Activated naive CD8-positive, alpha-beta T cell treated with anti-CD3 and anti-CD28 coated beads, Interleukin-2, amount 10 ng/mL, durations not matched to agents 7 days and 5 days (primary cell): ENCODE measurements at regions not wholly inside any gene's neighbourhood (a gene's known extent, or its start where the extent isn't known, plus 50 kb on each side); places are given as distances from the start of the nearest gene placed in this dataset.
A peak's percentile ranks its signal among the peaks of the same experiment; 100 is the strongest.
"Not testable (repeated sequence)": the region's sequence is repeated elsewhere in the genome, so short reads cannot be mapped to it uniquely, and the experiment has no call there.

ENCODE experiments used
- ATAC-seq: fragments of 150-1000 bp; cut with Tn5 transposase; one replicate; pipeline ENCODE4 v1.10.0; 2021; ENCODE audit warnings: low read depth, moderate library complexity
- POLR2A ChIA-PET: fragments of 350-600 bp; sonication (Branson Sonifier 250); formaldehyde crosslinking; loops from one replicate; lab custom pipeline; 2021; ENCODE audit warnings: antibody characterized with exemption; lab: Charles Lee
- DNase-seq: peaks from one replicate; pipeline ENCODE4 v3.0.0; 2021
- H3K27ac Mint-ChIP-seq: one replicate; pipeline ENCODE4 v1.8.0; 2022; ENCODE audit warnings: mild to moderate bottlenecking, mixed read lengths
- H3K27me3 Mint-ChIP-seq: one replicate; pipeline ENCODE4 v1.8.0; 2022; ENCODE audit warnings: mild to moderate bottlenecking, moderate library complexity, mixed read lengths
- H3K36me3 Mint-ChIP-seq: one replicate; pipeline ENCODE4 v1.8.0; 2021; ENCODE audit warnings: mild to moderate bottlenecking, mixed read lengths
- H3K4me1 Mint-ChIP-seq: one replicate; pipeline ENCODE4 v1.8.0; 2021; ENCODE audit warnings: mixed read lengths
- H3K4me3 Mint-ChIP-seq: one replicate; pipeline ENCODE4 v1.8.0; 2022; ENCODE audit warnings: mild to moderate bottlenecking, moderate library complexity, mixed read lengths
- H3K9me3 Mint-ChIP-seq: one replicate; pipeline ENCODE4 v1.8.0; 2021; ENCODE audit warnings: mixed read lengths

DNA sequence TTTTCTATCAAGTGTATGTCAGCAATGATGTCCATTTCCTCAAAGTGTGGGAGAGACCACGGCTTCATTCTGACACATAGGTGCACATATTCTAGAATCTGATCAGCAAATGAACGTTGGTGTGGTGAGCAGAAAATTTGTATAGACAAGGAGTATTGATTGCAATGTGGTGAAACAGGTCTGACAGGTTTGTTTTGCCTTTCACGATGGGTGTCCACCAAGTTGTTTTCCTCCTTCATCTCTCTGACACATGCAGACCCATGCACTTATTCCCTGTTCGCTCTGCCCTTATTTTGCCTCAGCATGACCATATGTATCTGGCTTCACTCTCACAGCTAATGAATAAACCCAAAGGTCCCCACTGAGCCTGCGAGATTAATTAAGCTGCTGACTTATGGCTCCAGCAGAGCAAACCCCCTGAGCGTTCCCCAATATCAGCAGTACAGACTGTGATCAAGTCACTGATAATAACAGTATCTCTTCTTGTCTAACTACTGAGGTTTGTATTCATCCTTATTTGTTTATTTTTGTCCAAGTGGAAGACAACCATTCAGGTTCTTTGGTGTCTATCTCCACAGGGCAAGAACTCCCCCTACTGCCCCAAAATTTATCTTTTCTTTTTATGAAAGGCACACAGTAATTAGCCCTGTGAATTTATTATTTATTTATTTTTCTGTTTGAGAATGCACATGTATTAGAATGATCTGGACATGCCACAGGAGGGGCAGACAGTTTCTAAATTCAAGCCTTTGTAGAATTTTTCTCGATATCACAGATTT lies 178.3 kb upstream of the HSFY2 start:
- no peaks in the 10 kb centered on the region for H3K27me3 Mint-ChIP-seq
- no peak overlapping the region for H3K4me3 Mint-ChIP-seq
- POLR2A ChIA-PET, result no interaction called here
- no peaks in the 10 kb centered on the region for H3K4me1 Mint-ChIP-seq
- DNase-seq, result no peak
- H3K9me3 Mint-ChIP-seq, result peaks cover 13% of the 10 kb centered on the region
- peaks cover 9% of the 10 kb centered on the region for H3K36me3 Mint-ChIP-seq
- no peak for ATAC-seq
- H3K27ac Mint-ChIP-seq, result no peak overlapping the region

DNA sequence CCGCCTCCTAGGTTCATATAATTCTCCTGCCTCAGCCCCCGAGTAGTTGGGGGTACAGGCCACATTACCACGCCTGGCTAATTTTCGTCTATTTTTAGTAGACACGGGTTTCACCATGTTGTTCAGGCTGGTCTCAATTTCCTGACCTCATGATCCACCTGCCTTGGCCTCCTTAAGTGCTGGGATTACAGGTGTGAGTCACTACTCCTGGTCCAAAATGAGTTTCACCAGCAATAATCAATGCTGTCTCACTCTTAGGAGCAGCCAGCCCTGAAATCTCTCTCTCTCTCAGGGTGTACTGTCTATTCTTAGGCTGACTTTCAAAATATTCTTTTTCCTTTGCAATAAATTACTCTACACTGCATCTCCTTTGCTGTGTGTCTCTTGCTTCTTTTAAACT lies 177.5 kb upstream of the HSFY2 start:
- peaks cover 13% of the 10 kb centered on the region for H3K36me3 Mint-ChIP-seq

DNA sequence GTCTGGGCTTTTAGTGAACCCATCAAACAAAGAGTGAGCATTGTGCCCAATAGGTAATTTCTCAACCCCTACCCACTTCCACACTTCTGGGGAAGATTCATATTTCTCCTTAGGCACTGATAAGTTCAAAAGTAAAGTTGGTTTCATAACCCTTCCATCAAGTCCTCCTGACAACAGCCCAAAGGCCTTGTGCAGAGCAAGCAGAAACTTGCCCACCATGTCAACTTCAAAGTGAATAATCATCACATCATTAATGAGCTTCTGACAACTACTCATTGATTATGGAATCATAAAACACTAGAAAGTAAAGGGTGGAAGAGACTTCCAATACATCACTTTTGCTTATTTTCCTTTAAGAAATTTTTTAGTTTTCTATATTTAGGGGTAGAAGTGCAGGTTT lies 163.3 kb upstream of the HSFY2 start:
- Mint-ChIP-seq H3K4me3 (no peak overlapping the region), H3K4me1 (no peaks in the 10 kb centered on the region), H3K27ac (no peak overlapping the region), H3K36me3 (peaks cover 5% of the 10 kb centered on the region), H3K27me3 (no peaks in the 10 kb centered on the region), H3K9me3 (peaks cover 1% of the 10 kb centered on the region)
- POLR2A ChIA-PET, result no interaction called here
- DNase-seq (no peak), ATAC-seq (no peak)

More for the DNA sequence above, 177.5 kb upstream of the HSFY2 start:
- DNase-seq (no peak), ATAC-seq (no peak)
- Mint-ChIP-seq H3K27me3 (no peaks in the 10 kb centered on the region), H3K4me3 (no peak overlapping the region), H3K4me1 (no peaks in the 10 kb centered on the region), H3K27ac (no peak overlapping the region), H3K9me3 (peaks cover 13% of the 10 kb centered on the region)
- POLR2A ChIA-PET, result no interaction called here

DNA sequence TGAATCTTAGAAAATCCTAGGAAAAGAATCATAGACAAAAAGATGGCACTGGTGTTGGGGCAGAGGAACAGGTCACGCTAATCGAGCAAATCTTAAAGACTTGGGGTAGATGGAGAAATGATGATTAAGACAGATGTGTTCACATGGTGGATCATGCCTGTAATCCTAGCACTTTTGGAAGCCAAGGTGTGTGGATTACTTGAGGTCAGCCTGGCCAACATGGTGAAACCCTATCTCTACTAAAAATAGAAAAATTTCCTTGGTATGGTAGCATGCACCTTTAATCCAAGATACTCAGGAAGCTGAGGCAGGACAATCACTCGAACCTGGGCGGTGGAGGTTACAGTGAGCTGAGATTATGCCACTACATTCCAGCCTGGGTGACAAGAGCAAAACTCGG lies 145.7 kb upstream of the HSFY2 start:
- POLR2A ChIA-PET, result no interaction called here
- ATAC-seq (no peak), DNase-seq (no peak)
- Mint-ChIP-seq H3K4me3 (no peak overlapping the region), H3K36me3 (peaks cover 6% of the 10 kb centered on the region), H3K9me3 (peaks cover 1% of the 10 kb centered on the region), H3K27me3 (no peaks in the 10 kb centered on the region), H3K27ac (peak overlapping the region; percentile 45), H3K4me1 (no peaks in the 10 kb centered on the region)

DNA sequence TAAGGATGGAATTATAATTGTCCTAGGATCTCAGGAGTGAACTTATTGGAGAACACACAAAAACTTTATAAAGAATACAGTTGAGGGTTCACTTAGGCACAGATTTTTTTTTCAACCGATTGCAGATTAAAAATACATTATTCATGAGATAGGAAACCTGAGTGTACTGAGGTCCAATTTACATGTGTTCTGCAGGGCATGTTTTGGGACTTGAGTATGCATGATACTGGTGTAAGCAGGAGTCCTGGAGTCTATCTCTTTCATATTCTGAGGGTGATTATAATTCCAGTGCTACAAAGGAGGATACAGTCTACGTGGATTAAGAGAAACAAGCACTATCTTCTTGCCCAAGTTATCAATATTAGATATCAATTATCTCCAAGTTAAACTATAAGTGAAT lies 139.3 kb upstream of the HSFY2 start:
- Mint-ChIP-seq H3K36me3 (peaks cover 7% of the 10 kb centered on the region), H3K4me1 (no peaks in the 10 kb centered on the region), H3K27ac (no peak overlapping the region), H3K27me3 (no peaks in the 10 kb centered on the region), H3K9me3 (peaks cover 1% of the 10 kb centered on the region), H3K4me3 (no peak overlapping the region)
- POLR2A ChIA-PET, result no interaction called here
- ATAC-seq, result no peak
- DNase-seq, result no peak

DNA sequence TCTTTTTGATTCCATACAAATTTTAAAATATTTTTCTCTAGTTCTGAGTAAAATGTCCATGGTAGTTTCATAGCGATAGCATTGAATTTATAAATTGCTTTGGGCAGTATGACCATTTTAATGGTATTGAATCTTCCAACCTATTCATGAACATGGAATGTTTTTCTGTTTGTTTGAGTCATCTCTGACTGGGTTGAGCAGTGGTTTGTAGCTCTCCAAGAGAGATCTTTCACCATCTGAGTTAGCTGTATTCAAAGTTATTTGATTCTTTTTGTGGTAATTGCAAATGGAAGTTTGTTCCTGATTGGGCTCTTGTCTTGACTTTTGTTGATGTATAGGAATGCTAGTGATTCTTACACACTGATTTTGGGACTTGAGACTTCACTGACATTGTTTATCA lies 136.3 kb upstream of the HSFY2 start:
- Mint-ChIP-seq H3K27me3 (no peaks in the 10 kb centered on the region), H3K9me3 (no peaks in the 10 kb centered on the region), H3K4me3 (no peak overlapping the region), H3K27ac (no peak overlapping the region), H3K36me3 (peaks cover 8% of the 10 kb centered on the region), H3K4me1 (no peaks in the 10 kb centered on the region)
- ATAC-seq, result no peak
- no peak for DNase-seq
- POLR2A ChIA-PET, result no interaction called here

DNA sequence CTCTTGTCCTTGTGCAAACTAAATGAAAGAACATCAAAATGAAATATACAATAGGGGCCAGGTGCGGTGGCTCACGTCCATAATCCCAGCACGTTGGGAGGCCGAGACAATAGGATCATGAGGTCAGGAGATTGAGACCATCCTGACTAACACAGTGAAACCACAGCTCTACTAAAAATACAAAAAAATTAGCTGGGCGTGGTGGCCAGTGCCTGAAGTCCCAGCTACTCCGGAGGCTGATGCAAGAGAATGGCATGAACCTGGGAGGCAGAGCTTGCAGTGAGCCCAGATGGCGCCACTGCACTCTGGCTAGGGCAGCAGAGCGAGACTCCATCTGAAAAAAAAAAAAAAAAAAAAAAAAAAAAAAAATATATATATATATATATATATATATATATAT lies 132.7 kb upstream of the HSFY2 start:
- H3K4me3 Mint-ChIP-seq, POLR2A ChIA-PET, H3K27me3 Mint-ChIP-seq: not testable (repeated sequence)

DNA sequence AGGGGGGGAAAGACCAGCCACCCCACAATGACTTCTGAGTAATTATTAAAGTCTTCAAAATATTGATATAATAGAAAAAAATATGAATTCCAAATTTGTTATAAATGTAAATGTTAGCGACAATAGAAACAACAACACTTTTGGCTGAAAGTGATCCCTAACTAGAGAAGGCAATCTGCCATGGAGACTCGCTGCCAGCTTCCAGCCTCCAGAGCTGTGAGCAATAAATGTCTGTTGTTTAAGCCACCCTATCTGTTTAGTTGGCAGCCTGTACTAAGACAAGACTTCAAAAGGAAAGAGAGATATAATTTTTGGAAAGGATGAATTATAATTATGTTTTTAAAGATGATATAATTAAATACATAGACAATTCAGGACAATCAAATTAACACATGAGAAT lies 130.8 kb upstream of the HSFY2 start:
- ATAC-seq (no peak), DNase-seq (no peak)
- no peaks in the 10 kb centered on the region for H3K27me3 Mint-ChIP-seq
- no peaks in the 10 kb centered on the region for H3K4me1 Mint-ChIP-seq
- peaks cover 10% of the 10 kb centered on the region for H3K36me3 Mint-ChIP-seq
- no peaks in the 10 kb centered on the region for H3K9me3 Mint-ChIP-seq
- H3K27ac Mint-ChIP-seq, result no peak overlapping the region
- POLR2A ChIA-PET, result no interaction called here
- no peak overlapping the region for H3K4me3 Mint-ChIP-seq

More for the DNA sequence above, 132.7 kb upstream of the HSFY2 start:
- not testable (repeated sequence) for H3K4me1 Mint-ChIP-seq, H3K27ac Mint-ChIP-seq, ATAC-seq, H3K36me3 Mint-ChIP-seq, DNase-seq, H3K9me3 Mint-ChIP-seq

DNA sequence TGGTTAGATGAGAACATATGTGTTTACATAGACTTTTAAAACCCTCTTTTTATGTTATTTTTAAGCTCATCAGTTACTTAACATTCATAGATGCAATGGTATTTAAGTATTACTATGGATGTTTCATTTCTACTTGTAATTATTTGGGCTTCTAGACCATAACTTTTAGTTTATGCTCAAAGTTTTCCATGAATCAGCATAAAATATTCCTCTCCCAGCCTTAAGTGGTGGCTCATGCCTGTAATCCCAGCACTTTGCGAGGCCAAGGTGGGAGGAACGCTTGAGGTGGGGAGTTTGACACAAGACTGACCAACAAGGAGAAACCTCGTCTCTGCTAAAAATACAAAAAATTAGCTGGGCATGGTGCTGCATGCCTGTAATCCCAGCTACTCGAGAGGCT lies 118.5 kb upstream of the HSFY2 start:
- Mint-ChIP-seq H3K9me3 (peaks cover 2% of the 10 kb centered on the region), H3K4me3 (no peak overlapping the region), H3K27ac (no peak overlapping the region), H3K36me3 (peaks cover 2% of the 10 kb centered on the region), H3K4me1 (no peaks in the 10 kb centered on the region), H3K27me3 (no peaks in the 10 kb centered on the region)
- DNase-seq, result no peak
- POLR2A ChIA-PET, result no interaction called here
- no peak for ATAC-seq

DNA sequence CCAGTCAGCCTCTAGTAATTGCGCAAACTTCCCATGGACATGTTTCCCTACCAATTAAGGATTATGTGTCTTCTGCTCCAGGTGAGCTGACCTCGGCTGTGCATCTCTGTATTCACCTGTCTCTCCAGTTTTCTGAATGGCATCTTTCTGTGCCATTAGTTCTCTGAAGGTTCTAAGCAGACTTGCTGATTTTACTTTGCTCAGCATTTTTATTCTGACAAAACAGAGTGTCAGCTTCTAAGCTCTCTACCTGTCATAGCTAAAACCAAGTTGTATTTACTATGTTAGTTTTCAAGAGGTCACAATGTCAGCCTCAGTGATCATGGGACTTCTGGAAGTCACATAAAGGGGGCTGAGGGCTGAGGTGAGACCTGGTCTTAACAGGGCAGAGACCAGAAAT lies 116.0 kb upstream of the HSFY2 start:
- Mint-ChIP-seq H3K27ac (no peak overlapping the region), H3K27me3 (no peaks in the 10 kb centered on the region), H3K36me3 (no peaks in the 10 kb centered on the region), H3K4me1 (no peaks in the 10 kb centered on the region), H3K4me3 (no peak overlapping the region), H3K9me3 (no peaks in the 10 kb centered on the region)
- DNase-seq (no peak), ATAC-seq (no peak)
- POLR2A ChIA-PET, result no interaction called here

DNA sequence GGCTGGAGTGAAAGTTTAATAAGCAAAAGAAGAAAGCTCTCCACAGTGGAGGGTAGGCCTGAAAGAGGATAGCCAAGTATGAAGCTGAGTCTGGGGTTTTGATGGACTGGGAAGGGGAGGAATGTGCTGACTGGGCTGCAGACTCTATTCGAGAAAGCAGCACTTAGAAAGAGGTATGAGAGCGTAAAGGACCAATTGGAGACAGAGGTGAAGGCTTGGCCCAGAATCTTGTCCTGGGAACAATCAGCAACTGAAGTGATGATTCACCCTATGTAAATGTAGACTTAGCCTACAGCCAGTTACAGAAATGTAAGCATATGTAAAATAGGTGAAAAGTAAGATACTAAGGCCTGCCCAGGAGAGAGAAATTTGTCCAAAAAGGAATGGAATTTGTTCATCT lies 111.2 kb upstream of the HSFY2 start:
- Mint-ChIP-seq H3K4me3 (no peak overlapping the region), H3K4me1 (no peaks in the 10 kb centered on the region), H3K36me3 (no peaks in the 10 kb centered on the region), H3K9me3 (no peaks in the 10 kb centered on the region), H3K27me3 (no peaks in the 10 kb centered on the region), H3K27ac (no peak overlapping the region)
- no peak for ATAC-seq
- POLR2A ChIA-PET, result no interaction called here
- no peak for DNase-seq

DNA sequence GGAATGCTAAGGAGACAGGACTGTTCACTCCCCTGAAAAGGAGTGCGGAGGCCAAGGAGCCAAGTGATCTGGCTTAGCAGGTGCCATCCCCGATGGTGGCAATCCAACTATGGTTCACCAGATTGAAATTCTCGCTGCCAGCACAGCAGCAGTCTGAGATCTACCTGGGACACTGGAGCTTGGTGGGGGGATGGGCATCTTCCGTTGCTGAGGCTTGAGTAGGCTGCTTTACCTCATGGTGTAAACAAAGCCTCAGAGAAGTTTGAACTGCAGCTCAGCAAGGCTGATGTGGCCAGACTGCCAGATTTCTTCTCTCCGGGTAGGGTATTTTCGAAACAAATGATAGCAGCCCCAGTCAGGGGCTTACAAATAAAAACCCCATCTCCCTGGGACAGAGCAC lies 95.6 kb upstream of the HSFY2 start:
- H3K9me3 Mint-ChIP-seq, ATAC-seq, H3K27ac Mint-ChIP-seq, H3K36me3 Mint-ChIP-seq, DNase-seq, H3K4me1 Mint-ChIP-seq, H3K4me3 Mint-ChIP-seq, H3K27me3 Mint-ChIP-seq, POLR2A ChIA-PET: not testable (repeated sequence)

DNA sequence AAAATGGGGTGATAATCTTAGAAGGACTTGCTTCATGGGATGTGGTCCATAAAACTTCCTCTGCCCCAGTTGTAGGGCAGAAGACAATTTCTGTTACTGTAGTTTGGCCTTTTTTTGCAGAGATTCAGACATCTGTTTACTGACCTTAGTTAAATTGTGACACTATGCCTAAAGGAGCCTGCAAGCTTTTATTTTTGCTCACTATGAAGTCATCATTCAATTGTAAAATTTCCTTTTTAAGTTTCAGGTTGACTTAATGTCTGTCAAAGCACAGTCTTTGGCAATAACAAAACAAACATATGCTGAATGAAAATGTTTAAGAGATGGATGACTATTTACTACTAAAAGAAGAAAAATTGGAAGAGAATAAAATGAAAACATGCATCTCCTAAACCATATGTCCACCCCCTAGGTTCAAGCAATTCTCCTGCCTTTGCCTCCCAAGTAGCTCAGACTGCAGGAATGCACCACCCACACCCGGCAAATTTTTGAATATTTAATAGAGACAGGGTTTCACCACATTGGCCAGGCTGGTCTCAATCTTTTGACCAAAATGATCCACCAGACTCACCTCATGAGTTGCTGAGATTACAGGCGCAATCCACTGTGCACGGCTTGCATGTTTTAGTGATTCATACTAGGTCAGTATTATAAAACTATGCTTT lies 93.5 kb upstream of the HSFY2 start:
- H3K36me3 Mint-ChIP-seq, H3K27ac Mint-ChIP-seq, DNase-seq, H3K4me1 Mint-ChIP-seq, ATAC-seq, H3K9me3 Mint-ChIP-seq, H3K4me3 Mint-ChIP-seq, POLR2A ChIA-PET, H3K27me3 Mint-ChIP-seq: not testable (repeated sequence)

DNA sequence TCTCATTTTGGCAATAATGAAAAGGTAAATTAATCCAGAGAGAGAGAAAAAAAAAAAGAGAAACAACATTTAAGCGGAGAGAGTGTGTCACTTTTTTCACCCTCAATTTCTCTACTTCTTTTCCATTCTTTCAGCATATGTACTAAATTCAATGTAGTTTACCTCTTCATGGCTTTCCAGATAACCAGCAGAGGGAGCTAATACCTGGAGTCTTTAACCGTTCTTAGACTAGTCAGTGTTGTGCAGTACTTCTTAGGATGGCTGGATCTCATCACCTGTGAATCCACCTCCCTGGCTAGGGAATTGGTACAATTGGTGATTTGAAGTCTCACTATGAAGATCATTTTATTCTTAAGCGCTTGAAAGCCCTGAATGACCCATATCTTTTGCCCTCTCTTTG lies 87.3 kb upstream of the HSFY2 start:
- H3K9me3 Mint-ChIP-seq, H3K27ac Mint-ChIP-seq, H3K27me3 Mint-ChIP-seq, DNase-seq, H3K36me3 Mint-ChIP-seq, POLR2A ChIA-PET, ATAC-seq, H3K4me1 Mint-ChIP-seq, H3K4me3 Mint-ChIP-seq: not testable (repeated sequence)
